H9 (cell line): ENCODE measurements at regions not wholly inside any gene's neighbourhood (a gene's known extent, or its start where the extent isn't known, plus 50 kb on each side); places are given as distances from the start of the nearest gene placed in this dataset.

Experiments
- DNase-seq: peaks from one replicate; pipeline ENCODE4 v3.0.0-alpha.2; 2017
- H2AFZ ChIP-seq: one replicate; pipeline ENCODE4 v1.6.1; 2013; ENCODE audit warnings: mild to moderate bottlenecking, low read length, control low read depth, moderate library complexity
- H2AK5ac ChIP-seq: 2 replicates; pipeline ENCODE4 v1.6.1; 2013; ENCODE audit warnings: low read length, control low read depth, mixed read lengths; ENCODE audit not compliant: insufficient read length
- H2BK120ac ChIP-seq: one replicate; pipeline ENCODE4 v1.6.1; 2013; ENCODE audit warnings: low read depth, mild to moderate bottlenecking, low read length, control low read depth, inconsistent platforms; ENCODE audit not compliant: poor library complexity, severe bottlenecking
- H2BK12ac ChIP-seq: 2 replicates; pipeline ENCODE4 v1.6.1; 2013; ENCODE audit warnings: low read length, control low read depth, mixed read lengths, low read depth; ENCODE audit not compliant: insufficient read length
- H2BK15ac ChIP-seq: 2 replicates; pipeline ENCODE4 v1.6.1; 2013; ENCODE audit warnings: low read depth, low read length, control low read depth
- H2BK20ac ChIP-seq: one replicate; pipeline ENCODE4 v1.6.1; 2013; ENCODE audit warnings: low read depth, mild to moderate bottlenecking, low read length, control low read depth, inconsistent platforms; ENCODE audit not compliant: poor library complexity, severe bottlenecking
- H2BK5ac ChIP-seq: 2 replicates; pipeline ENCODE4 v1.6.1; 2013; ENCODE audit warnings: low read length, control low read depth, mixed read lengths; ENCODE audit not compliant: insufficient read length
- H3K14ac ChIP-seq: 2 replicates; pipeline ENCODE4 v1.6.1; 2013; ENCODE audit warnings: low read length, control low read depth; ENCODE audit not compliant: insufficient read depth
- H3K18ac ChIP-seq: 2 replicates; pipeline ENCODE4 v1.6.1; 2013; ENCODE audit warnings: low read depth, mild to moderate bottlenecking, mixed read lengths, low read length, control low read depth; ENCODE audit not compliant: insufficient read length
- H3K23ac ChIP-seq: 2 replicates; pipeline ENCODE4 v1.6.1; 2013; ENCODE audit warnings: low read length, control low read depth, mixed read lengths, low read depth; ENCODE audit not compliant: insufficient read length
- H3K23me2 ChIP-seq: 2 replicates; pipeline ENCODE4 v1.6.1; 2013; ENCODE audit warnings: low read depth, mild to moderate bottlenecking, mixed read lengths, low read length, control low read depth; ENCODE audit not compliant: insufficient read length, poor library complexity, severe bottlenecking
- H3K27ac ChIP-seq: 2 replicates; pipeline ENCODE4 v1.5.1; 2013; ENCODE audit warnings: low read length, control low read depth, mixed read lengths, low read depth; ENCODE audit not compliant: insufficient read length
- H3K27me3 ChIP-seq: 2 replicates; pipeline ENCODE4 v1.6.1; 2013; ENCODE audit warnings: low read length, control low read depth, inconsistent platforms; ENCODE audit not compliant: insufficient read depth
- H3K4ac ChIP-seq: 2 replicates; pipeline ENCODE4 v1.6.1; 2013; ENCODE audit warnings: low read depth, mild to moderate bottlenecking, control low read depth, inconsistent platforms, low read length, moderate library complexity
- H3K4me1 ChIP-seq: 2 replicates; pipeline ENCODE4 v1.6.1; 2013; ENCODE audit warnings: low read length, control low read depth, inconsistent platforms; ENCODE audit not compliant: insufficient read depth
- H3K4me2 ChIP-seq: 2 replicates; pipeline ENCODE4 v1.6.1; 2013; ENCODE audit warnings: low read length, control low read depth, mixed read lengths; ENCODE audit not compliant: insufficient read length, insufficient read depth
- H3K56ac ChIP-seq: 2 replicates; pipeline ENCODE4 v1.6.1; 2013; ENCODE audit warnings: low read depth, mild to moderate bottlenecking, mixed read lengths, low read length, control low read depth; ENCODE audit not compliant: insufficient read length
- H3K79me1 ChIP-seq: 2 replicates; pipeline ENCODE4 v1.6.1; 2013; ENCODE audit warnings: low read depth, mild to moderate bottlenecking, moderate library complexity, low read length, control low read depth, inconsistent platforms; ENCODE audit not compliant: insufficient read depth, poor library complexity, severe bottlenecking
- H3K79me2 ChIP-seq: 2 replicates; pipeline ENCODE4 v1.6.1; 2013; ENCODE audit warnings: low read length, control low read depth, inconsistent platforms; ENCODE audit not compliant: insufficient read depth
- H3K9ac ChIP-seq: 2 replicates; pipeline ENCODE4 v1.6.1; 2013; ENCODE audit warnings: low read length, control low read depth, mixed read lengths; ENCODE audit not compliant: insufficient read length; ENCODE audit errors: extremely low read depth
- H3K9me3 ChIP-seq: one replicate; pipeline ENCODE4 v1.6.1; 2013; ENCODE audit warnings: low read depth, low read length, inconsistent platforms; ENCODE audit not compliant: control insufficient read depth
- H3T11ph ChIP-seq: one replicate; pipeline ENCODE4 v1.6.1; 2013; ENCODE audit warnings: mild to moderate bottlenecking, low read length, control low read depth, inconsistent platforms
- H4K20me1 ChIP-seq: one replicate; pipeline ENCODE4 v1.6.1; 2013; ENCODE audit not compliant: control insufficient read depth, insufficient read length, insufficient read depth
- H4K5ac ChIP-seq: 2 replicates; pipeline ENCODE4 v1.6.1; 2013; ENCODE audit warnings: low read depth, mild to moderate bottlenecking, mixed read lengths, low read length, control low read depth; ENCODE audit not compliant: insufficient read length
- H4K8ac ChIP-seq: replicated peaks from 2 replicates; pipeline ENCODE4 v1.6.1; 2013; ENCODE audit warnings: low read length, control low read depth, mixed read lengths, low read depth; ENCODE audit not compliant: insufficient read length
- H4K91ac ChIP-seq: 2 replicates; pipeline ENCODE4 v1.6.1; 2013; ENCODE audit warnings: low read depth, mild to moderate bottlenecking, moderate library complexity, mixed read lengths, low read length, control low read depth; ENCODE audit not compliant: insufficient read length
- H3K27ac Mint-ChIP-seq, 3 experiments: 2 replicates in 2 of 3; 3 replicates in 1 of 3; pipeline ENCODE4 v1.8.0; 2020 to 2021; ENCODE audit warnings: mixed read lengths in 3 of 3, mild to moderate bottlenecking in 1 of 3, moderate library complexity in 1 of 3
- H3K27me3 Mint-ChIP-seq: 2 replicates; pipeline ENCODE4 v1.8.0; 2021; ENCODE audit warnings: low read depth, mild to moderate bottlenecking, moderate library complexity, mixed read lengths
- H3K36me3 Mint-ChIP-seq, 3 experiments: 2 replicates in 2 of 3; 3 replicates in 1 of 3; pipeline ENCODE4 v1.8.0; 2020 to 2021; ENCODE audit warnings: low read depth in 3 of 3, mixed read lengths in 3 of 3; ENCODE audit not compliant: insufficient read depth in 1 of 3
- H3K4me1 Mint-ChIP-seq, 2 experiments: 2 replicates each; pipeline ENCODE4 v1.8.0; 2020; ENCODE audit warnings: mixed read lengths in 2 of 2
- H3K4me3 Mint-ChIP-seq, 2 experiments: 2 replicates in 1 of 2; 3 replicates in 1 of 2; pipeline ENCODE4 v1.8.0; 2020 to 2021; ENCODE audit warnings: mild to moderate bottlenecking in 2 of 2, mixed read lengths in 2 of 2, moderate library complexity in 1 of 2
- H3K9me3 Mint-ChIP-seq, 2 experiments: 2 replicates in 1 of 2; 3 replicates in 1 of 2; pipeline ENCODE4 v1.8.0; 2020; ENCODE audit warnings: mild to moderate bottlenecking in 2 of 2, mixed read lengths in 2 of 2, moderate library complexity in 1 of 2
- whole genome bisulfite sequencing: extraction: QIAGEN DNeasy Blood & Tissue Kit; methylation state at CpG from one replicate; pipeline ENCODE4 v1.1.7; 2013; ENCODE audit warnings: missing lambda C conversion rate, low lambda C conversion rate, mixed read lengths; ENCODE audit not compliant: insufficient read length; ENCODE audit errors: extremely low coverage; 5-methylcytosine and 5-hydroxymethylcytosine counted together
- TF ChIP-seq, protein P1 (sequence below): fragments of 200-600 bp; sonication (generic); conservative IDR thresholded peaks from 3 replicates; pipeline ENCODE4 v1.8.0; 2021; ENCODE audit warnings: antibody characterized with exemption, mild to moderate bottlenecking

GRCh38 chr1:67987046-67987799 is 63.2 kb downstream of the DIRAS3 start:
- H2AFZ ChIP-seq: no peak overlapping the region
- no peaks in the 10 kb centered on the region for H3K4me1 ChIP-seq
- no peak overlapping the region for H3K9ac ChIP-seq
- H2BK5ac ChIP-seq: no peak overlapping the region
- H3K4me1 Mint-ChIP-seq: no peaks in the 10 kb centered on the region
- H2BK12ac ChIP-seq: no peak overlapping the region
- no peaks in the 10 kb centered on the region for H3K79me1 ChIP-seq
- no peaks in the 10 kb centered on the region for H3K9me3 ChIP-seq
- H3K14ac ChIP-seq: no peak overlapping the region
- H3K27me3 Mint-ChIP-seq: no peaks in the 10 kb centered on the region
- H2BK120ac ChIP-seq: no peak overlapping the region
- no peak overlapping the region for H3K18ac ChIP-seq
- no peak overlapping the region for H3T11ph ChIP-seq
- H4K20me1 ChIP-seq: no peaks in the 10 kb centered on the region
- no CpG with 5 or more reads among the region's 13 CpGs for WGBS
- no peak overlapping the region for H2BK15ac ChIP-seq
- H4K5ac ChIP-seq: no peak overlapping the region
- H2BK20ac ChIP-seq: no peak overlapping the region
- no peaks in the 10 kb centered on the region for H3K27me3 ChIP-seq
- H3K9me3 Mint-ChIP-seq: no peaks in the 10 kb centered on the region
- no peak for DNase-seq
- no peaks in the 10 kb centered on the region for H3K23me2 ChIP-seq
- H3K4me3 Mint-ChIP-seq: no peak overlapping the region
- H3K79me2 ChIP-seq: no peaks in the 10 kb centered on the region
- no peak overlapping the region for H3K27ac Mint-ChIP-seq
- H3K4ac ChIP-seq: no peak overlapping the region
- no peak overlapping the region for H3K23ac ChIP-seq
- H3K4me2 ChIP-seq: no peak overlapping the region
- H4K8ac ChIP-seq: no peak overlapping the region
- no peaks in the 10 kb centered on the region for H3K36me3 Mint-ChIP-seq
- no peak overlapping the region for H4K91ac ChIP-seq
- no peak overlapping the region for H2AK5ac ChIP-seq
- TF ChIP-seq, protein P1, sequence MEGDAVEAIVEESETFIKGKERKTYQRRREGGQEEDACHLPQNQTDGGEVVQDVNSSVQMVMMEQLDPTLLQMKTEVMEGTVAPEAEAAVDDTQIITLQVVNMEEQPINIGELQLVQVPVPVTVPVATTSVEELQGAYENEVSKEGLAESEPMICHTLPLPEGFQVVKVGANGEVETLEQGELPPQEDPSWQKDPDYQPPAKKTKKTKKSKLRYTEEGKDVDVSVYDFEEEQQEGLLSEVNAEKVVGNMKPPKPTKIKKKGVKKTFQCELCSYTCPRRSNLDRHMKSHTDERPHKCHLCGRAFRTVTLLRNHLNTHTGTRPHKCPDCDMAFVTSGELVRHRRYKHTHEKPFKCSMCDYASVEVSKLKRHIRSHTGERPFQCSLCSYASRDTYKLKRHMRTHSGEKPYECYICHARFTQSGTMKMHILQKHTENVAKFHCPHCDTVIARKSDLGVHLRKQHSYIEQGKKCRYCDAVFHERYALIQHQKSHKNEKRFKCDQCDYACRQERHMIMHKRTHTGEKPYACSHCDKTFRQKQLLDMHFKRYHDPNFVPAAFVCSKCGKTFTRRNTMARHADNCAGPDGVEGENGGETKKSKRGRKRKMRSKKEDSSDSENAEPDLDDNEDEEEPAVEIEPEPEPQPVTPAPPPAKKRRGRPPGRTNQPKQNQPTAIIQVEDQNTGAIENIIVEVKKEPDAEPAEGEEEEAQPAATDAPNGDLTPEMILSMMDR: no peak
- H3K27ac ChIP-seq: no peak overlapping the region
- no peak overlapping the region for H3K56ac ChIP-seq
